Activated CD4-positive, alpha-beta T cell treated with anti-CD3 and anti-CD28 coated beads, Interleukin-2, Interleukin-6, amounts not matched to agents 100 ng/mL and 50 ng/mL, durations not matched to agents 16 hours and 8 hours (primary cell): ENCODE measurements at regions not wholly inside any gene's neighbourhood (a gene's known extent, or its start where the extent isn't known, plus 50 kb on each side); places are given as distances from the start of the nearest gene placed in this dataset.
"Not testable (repeated sequence)": the region's sequence is repeated elsewhere in the genome, so short reads cannot be mapped to it uniquely, and the experiment has no call there.

Experiments
- DNase-seq: peaks from one replicate; pipeline ENCODE4 v3.0.0-alpha.2; 2020

- not testable (repeated sequence) for DNase-seq
Measured at GRCh38 chr1:224023122-224023521, 90.8 kb upstream of the FBXO28 start.

GRCh38 chr1:224022249-224022970 lies 91.5 kb upstream of the FBXO28 start:
- DNase-seq: not testable (repeated sequence)

- DNase-seq: not testable (repeated sequence)
Measured at GRCh38 chr1:224019866-224020265, 94.0 kb upstream of the FBXO28 start.

GRCh38 chr1:224015782-224016181 lies 98.1 kb upstream of the FBXO28 start:
- not testable (repeated sequence) for DNase-seq

- DNase-seq: no peak
Measured at GRCh38 chr1:224014330-224014649, 99.6 kb upstream of the FBXO28 start.

- not testable (repeated sequence) for DNase-seq
Measured at GRCh38 chr1:224013626-224014329, 100.1 kb upstream of the FBXO28 start.

- DNase-seq: not testable (repeated sequence)
Measured at GRCh38 chr1:224012807-224013434, 101.0 kb upstream of the FBXO28 start.

GRCh38 chr1:224012162-224012561 lies 101.7 kb upstream of the FBXO28 start:
- not testable (repeated sequence) for DNase-seq

GRCh38 chr1:224011751-224012150 lies 102.2 kb upstream of the FBXO28 start:
- DNase-seq: not testable (repeated sequence)

GRCh38 chr1:224011153-224011552 lies 102.8 kb upstream of the FBXO28 start:
- DNase-seq: not testable (repeated sequence)

- not testable (repeated sequence) for DNase-seq
Measured at GRCh38 chr1:224005973-224006372, 107.9 kb upstream of the FBXO28 start.

GRCh38 chr1:224004552-224005315 lies 109.2 kb upstream of the FBXO28 start:
- DNase-seq: peak; percentile 46

GRCh38 chr1:224003896-224004295 lies 110.0 kb upstream of the FBXO28 start:
- DNase-seq: not testable (repeated sequence)

- DNase-seq: not testable (repeated sequence)
Measured at GRCh38 chr1:224001757-224002156, 112.2 kb upstream of the FBXO28 start.

- not testable (repeated sequence) for DNase-seq
Measured at GRCh38 chr1:223999761-224000160, 114.2 kb upstream of the FBXO28 start.

- not testable (repeated sequence) for DNase-seq
Measured at GRCh38 chr1:223998676-223999455, 115.0 kb upstream of the FBXO28 start.

GRCh38 chr1:223996376-223996775 lies 117.5 kb upstream of the FBXO28 start:
- not testable (repeated sequence) for DNase-seq

- DNase-seq: peak; percentile 100
Measured at GRCh38 chr1:223992456-223993246, 121.3 kb upstream of the FBXO28 start.

GRCh38 chr1:223991297-223991857 lies 122.5 kb upstream of the FBXO28 start:
- not testable (repeated sequence) for DNase-seq

GRCh38 chr1:223961985-223962384 lies 116.2 kb upstream of the TP53BP2 start:
- not testable (repeated sequence) for DNase-seq

GRCh38 chr1:223952801-223953200 lies 107.1 kb upstream of the TP53BP2 start:
- DNase-seq: not testable (repeated sequence)
